GM12874 (cell line): ENCODE measurements at regions not wholly inside any gene's neighbourhood (a gene's known extent, or its start where the extent isn't known, plus 50 kb on each side); places are given as distances from the start of the nearest gene placed in this dataset.

Source experiments
- CTCF ChIP-seq: IDR thresholded peaks from 2 replicates; pipeline ENCODE4 v1.5.1; 2011; ENCODE audit warnings: low read depth, mild to moderate bottlenecking, control low read depth, low read length, moderate library complexity; ENCODE audit not compliant: insufficient read depth

- no peak for TF ChIP-seq CTCF
These were observed 195.3 kb upstream of the LNX1 start for GRCh38 chr4:53786632-53787031.

GRCh38 chr4:53785996-53786395 lies 194.7 kb upstream of the LNX1 start:
- TF ChIP-seq CTCF: no peak

- no peak for TF ChIP-seq CTCF
These were observed 192.8 kb upstream of the LNX1 start for GRCh38 chr4:53784112-53784511.

- TF ChIP-seq CTCF: no peak
These were observed 192.0 kb upstream of the LNX1 start for GRCh38 chr4:53783208-53783859.

- no peak for TF ChIP-seq CTCF
These were observed 191.2 kb upstream of the LNX1 start for GRCh38 chr4:53782458-53782845.

GRCh38 chr4:53781629-53782457 lies 190.6 kb upstream of the LNX1 start:
- TF ChIP-seq CTCF: no peak

- TF ChIP-seq CTCF: no peak
These were observed 189.6 kb upstream of the LNX1 start for GRCh38 chr4:53780736-53781400.
